ENCODE measurements at regions not wholly inside any gene's neighbourhood (a gene's known extent, or its start where the extent isn't known, plus 50 kb on each side); places are given as distances from the start of the nearest gene placed in this dataset.

- TF ChIP-seq CTCF (IDR thresholded peaks at IDR 0.05) (no peak), POLR2A (IDR thresholded peaks at IDR 0.05) (no peak)
These were observed 1420.8 kb upstream of the SLC10A2 start for GRCh38 chr13:104487006-104487405.

Measured in vagina (tissue), 2 donors.